BJ (cell line): ENCODE measurements at regions not wholly inside any gene's neighbourhood (a gene's known extent, or its start where the extent isn't known, plus 50 kb on each side); places are given as distances from the start of the nearest gene placed in this dataset.
"Not testable (repeated sequence)": the region's sequence is repeated elsewhere in the genome, so short reads cannot be mapped to it uniquely, and the experiment has no call there.

Experiments
- CTCF ChIA-PET: fragments of 350-600 bp; formaldehyde crosslinking; extraction: SDS; loops from one replicate; lab custom pipeline; 2021; ENCODE audit warnings: antibody characterized with exemption, inconsistent platforms; lab: Yijun Ruan, JAX
- POLR2A ChIA-PET: fragments of 300-600 bp; sonication (Branson Sonifier 250); formaldehyde crosslinking; extraction: SDS; loops from one replicate; lab custom pipeline; 2021; ENCODE audit warnings: antibody characterized with exemption; lab: Charles Lee
- DNase-seq: peaks from one replicate; pipeline ENCODE4 v3.0.0-alpha.2; 2011; ENCODE audit warnings: low read depth
- H3K27me3 ChIP-seq: 2 replicates; pipeline ENCODE4 v1.6.0; 2011; ENCODE audit warnings: low read length; ENCODE audit not compliant: control insufficient read depth, insufficient read depth
- H3K36me3 ChIP-seq: 2 replicates; pipeline ENCODE4 v1.5.1; 2011; ENCODE audit warnings: low read length; ENCODE audit not compliant: control insufficient read depth, insufficient read depth
- H3K4me3 ChIP-seq: 2 replicates; pipeline ENCODE4 v1.5.1; 2011; ENCODE audit warnings: low read depth, mild to moderate bottlenecking, control low read depth, low read length
- TF ChIP-seq, protein P1 (sequence below): IDR thresholded peaks from 2 replicates; pipeline ENCODE4 v1.5.1; 2011; ENCODE audit warnings: low read depth, mild to moderate bottlenecking, control low read depth, inconsistent platforms, low read length, moderate library complexity; ENCODE audit not compliant: insufficient read depth

DNA sequence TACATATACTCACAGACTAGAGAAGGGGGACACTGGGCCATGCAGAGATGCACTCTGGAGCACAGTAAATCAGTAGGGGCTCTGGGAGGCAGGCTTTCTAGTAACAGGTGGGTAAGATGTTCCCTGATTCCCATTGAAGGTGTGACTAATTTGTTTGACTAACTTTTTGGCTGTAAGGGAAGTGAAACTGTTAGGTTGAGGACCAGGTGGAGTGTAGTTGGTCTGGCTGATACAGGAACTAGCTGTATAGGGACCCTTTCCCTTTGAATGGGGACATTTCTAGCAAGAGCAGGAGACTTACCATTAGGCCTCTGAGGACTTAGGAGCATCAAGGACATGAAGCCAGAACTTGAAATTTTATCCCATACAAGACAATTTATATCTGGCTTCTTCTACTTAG lies 989.6 kb upstream of the COX7C start:
- POLR2A ChIA-PET: no interaction called here
- no peaks in the 10 kb centered on the region for H3K36me3 ChIP-seq

DNA sequence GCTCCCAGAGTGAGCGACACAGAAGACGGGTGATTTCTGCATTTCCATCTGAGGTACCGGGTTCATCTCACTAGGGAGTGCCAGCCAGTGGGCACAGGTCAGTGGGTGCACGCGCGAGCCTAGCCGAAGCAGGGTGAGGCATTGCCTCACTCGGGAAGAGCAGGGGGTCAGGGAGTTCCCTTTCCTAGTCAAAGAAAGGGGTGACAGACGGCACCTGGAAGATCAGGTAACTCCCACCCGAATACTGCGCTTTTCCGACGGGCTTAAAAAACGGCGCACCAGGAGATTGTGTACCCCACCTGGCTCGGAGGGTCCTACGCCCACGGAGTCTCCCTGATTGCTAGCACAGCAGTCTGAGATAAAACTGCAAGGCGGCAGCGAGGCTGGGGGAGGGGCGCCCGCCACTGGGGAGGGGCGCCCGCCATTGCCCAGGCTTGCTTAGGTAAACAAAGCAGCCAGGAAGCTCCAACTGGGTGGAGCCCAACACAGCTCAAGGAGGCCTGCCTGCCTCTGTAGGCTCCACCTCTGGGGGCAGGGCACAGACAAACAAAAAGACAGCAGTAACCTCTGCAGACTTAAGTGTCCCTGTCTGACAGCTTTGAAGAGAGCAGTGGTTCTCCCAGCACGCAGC lies 979.1 kb upstream of the COX7C start:
- H3K36me3 ChIP-seq, POLR2A ChIA-PET, CTCF ChIA-PET, H3K27me3 ChIP-seq, DNase-seq, H3K4me3 ChIP-seq: not testable (repeated sequence)

More for the DNA sequence above, 989.6 kb upstream of the COX7C start:
- H3K4me3 ChIP-seq: no peak overlapping the region
- TF ChIP-seq, protein P1, sequence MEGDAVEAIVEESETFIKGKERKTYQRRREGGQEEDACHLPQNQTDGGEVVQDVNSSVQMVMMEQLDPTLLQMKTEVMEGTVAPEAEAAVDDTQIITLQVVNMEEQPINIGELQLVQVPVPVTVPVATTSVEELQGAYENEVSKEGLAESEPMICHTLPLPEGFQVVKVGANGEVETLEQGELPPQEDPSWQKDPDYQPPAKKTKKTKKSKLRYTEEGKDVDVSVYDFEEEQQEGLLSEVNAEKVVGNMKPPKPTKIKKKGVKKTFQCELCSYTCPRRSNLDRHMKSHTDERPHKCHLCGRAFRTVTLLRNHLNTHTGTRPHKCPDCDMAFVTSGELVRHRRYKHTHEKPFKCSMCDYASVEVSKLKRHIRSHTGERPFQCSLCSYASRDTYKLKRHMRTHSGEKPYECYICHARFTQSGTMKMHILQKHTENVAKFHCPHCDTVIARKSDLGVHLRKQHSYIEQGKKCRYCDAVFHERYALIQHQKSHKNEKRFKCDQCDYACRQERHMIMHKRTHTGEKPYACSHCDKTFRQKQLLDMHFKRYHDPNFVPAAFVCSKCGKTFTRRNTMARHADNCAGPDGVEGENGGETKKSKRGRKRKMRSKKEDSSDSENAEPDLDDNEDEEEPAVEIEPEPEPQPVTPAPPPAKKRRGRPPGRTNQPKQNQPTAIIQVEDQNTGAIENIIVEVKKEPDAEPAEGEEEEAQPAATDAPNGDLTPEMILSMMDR: no peak
- no peak for DNase-seq
- no peaks in the 10 kb centered on the region for H3K27me3 ChIP-seq
- CTCF ChIA-PET: no interaction called here

DNA sequence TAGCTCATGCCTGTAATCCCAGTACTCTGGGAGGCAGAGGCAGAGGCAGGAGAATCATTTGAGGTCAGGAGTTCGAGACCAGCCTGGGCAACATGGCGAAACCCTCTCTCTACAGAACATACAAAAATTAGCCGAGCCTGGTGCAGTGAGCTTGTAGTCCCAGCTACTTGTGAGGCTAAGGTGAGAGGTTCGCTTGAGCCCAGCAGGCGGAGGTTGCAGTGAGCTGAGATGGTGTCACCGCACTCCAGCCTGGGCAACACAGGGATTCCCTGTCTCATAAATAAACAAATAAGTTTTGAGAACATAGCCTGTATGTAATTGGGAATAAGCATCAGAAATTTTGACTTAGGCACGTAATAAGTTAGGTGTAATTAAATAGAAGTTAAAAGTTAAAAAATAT lies 971.7 kb upstream of the COX7C start:
- Histone ChIP-seq H3K4me3 (no peak overlapping the region), H3K36me3 (no peaks in the 10 kb centered on the region), H3K27me3 (no peaks in the 10 kb centered on the region)
- POLR2A ChIA-PET: no interaction called here
- TF ChIP-seq, protein P1: no peak
- CTCF ChIA-PET: interaction anchor here (1.7 kb wide), 1 partner anchor 9 kb away, joined by 3 read pairs; no protein-coding TSS in a partner anchor
- no peak for DNase-seq

DNA sequence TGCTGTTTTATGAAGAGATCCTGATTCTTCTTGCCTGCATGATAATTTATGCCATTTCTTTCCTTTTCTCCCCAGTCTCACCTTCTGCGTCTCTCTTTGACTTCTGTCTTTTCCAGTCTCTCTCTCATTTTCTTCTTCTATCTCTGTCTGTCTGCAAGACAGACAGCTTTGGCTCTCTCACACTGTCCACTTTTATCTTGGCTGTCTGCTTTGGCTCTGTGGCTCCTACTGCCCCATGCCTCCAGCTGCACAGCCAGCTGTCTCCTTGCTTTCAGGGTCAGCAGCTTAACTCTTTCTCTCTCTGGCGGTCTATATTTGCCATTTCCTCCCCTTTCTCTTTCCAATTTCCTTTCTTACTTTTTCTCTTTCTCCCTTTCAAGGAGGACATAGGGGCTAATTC lies 971.1 kb upstream of the COX7C start:
- ChIA-PET POLR2A (no interaction called here), CTCF (no interaction called here)
- no peaks in the 10 kb centered on the region for H3K36me3 ChIP-seq
- DNase-seq: no peak
- H3K4me3 ChIP-seq: no peak overlapping the region
- TF ChIP-seq, protein P1: no peak
- no peaks in the 10 kb centered on the region for H3K27me3 ChIP-seq

DNA sequence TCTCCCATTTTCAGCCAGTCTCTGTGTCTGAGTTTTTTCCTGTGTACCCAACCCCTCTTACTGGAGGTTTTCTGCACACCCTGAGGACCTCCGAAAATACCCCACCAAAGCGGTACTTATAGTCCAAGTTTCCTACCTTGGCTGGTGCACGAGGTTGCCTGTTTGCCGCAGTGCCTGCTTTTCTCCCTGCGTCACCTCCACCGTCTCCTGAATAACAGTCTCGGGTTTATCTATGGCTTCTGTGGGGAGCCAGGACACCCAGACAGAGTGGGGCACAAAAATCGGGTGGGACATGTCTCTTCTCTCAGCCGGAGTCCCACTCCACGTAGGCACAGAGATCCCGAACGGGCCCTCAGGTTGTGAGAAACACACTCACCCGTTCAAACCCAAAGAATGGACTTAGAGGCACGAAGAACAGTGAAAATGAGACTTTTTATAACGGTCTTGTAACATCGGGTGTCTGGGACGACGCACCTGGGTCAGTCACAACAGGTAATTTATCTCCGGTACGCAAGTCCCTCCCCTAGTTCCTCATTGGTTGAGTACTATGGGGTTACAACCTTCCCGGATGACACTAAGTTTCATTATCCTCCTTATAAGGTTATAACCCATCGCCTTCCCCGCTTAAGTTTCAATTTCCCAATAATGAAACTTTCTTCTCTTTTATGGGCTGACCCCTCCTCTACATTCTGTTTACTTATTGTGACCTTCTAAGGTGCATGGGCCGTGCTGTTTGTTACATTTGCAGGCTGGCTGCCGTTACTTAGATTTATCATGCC lies 970.2 kb upstream of the COX7C start:
- TF ChIP-seq, protein P1: no peak
- Histone ChIP-seq H3K4me3 (no peak overlapping the region), H3K27me3 (no peaks in the 10 kb centered on the region), H3K36me3 (no peaks in the 10 kb centered on the region)
- POLR2A ChIA-PET: no interaction called here
- CTCF ChIA-PET: no interaction called here
- DNase-seq: no peak
